HG03457 (cell line): ENCODE measurements at regions not wholly inside any gene's neighbourhood (a gene's known extent, or its start where the extent isn't known, plus 50 kb on each side); places are given as distances from the start of the nearest gene placed in this dataset.
"Not testable (repeated sequence)": the region's sequence is repeated elsewhere in the genome, so short reads cannot be mapped to it uniquely, and the experiment has no call there.

Source experiments
- ATAC-seq: cut with Tn5 transposase; IDR thresholded peaks from one replicate; pipeline ENCODE4 v1.9.1; 2021; ENCODE audit warnings: moderate number of reproducible peaks; ENCODE audit not compliant: unreplicated experiment

DNA sequence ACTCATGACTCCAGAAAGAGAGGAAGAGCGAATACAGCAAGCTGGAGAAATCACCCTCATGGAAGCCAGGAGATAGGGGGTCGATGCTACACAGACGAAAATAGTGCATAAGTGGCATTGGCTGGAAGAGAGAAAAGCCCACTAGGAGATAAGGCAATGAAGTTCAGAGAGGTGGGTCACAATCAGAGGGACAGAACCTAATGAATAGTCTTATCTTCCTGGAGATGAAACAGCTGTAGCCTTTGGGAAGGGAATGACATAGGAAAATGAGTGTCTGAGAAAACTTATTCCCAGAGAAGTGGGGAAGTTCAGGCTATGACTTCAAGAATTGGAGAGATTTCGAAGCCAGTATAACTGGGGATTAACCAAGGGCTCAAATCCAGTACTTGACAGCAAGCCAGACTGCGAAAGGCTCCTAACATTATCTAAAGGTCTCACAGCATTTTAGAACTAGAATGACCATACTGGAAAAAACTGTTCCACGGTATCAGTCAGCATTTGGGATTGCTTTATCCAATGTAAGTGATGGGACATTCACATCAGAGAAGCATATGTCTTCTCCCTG lies 211.1 kb downstream of the ZNF365 start:
- no peak for ATAC-seq

GRCh38 chr10:62587011-62587410 lies 212.8 kb downstream of the ZNF365 start:
- ATAC-seq = no peak

- no peak for ATAC-seq
Observed at GRCh38 chr10:62588116-62588515, 213.9 kb downstream of the ZNF365 start.

- ATAC-seq = no peak
Observed at GRCh38 chr10:62589689-62590088, 214.8 kb upstream of the ADO start.

GRCh38 chr10:62590306-62590705 lies 214.2 kb upstream of the ADO start:
- no peak for ATAC-seq

DNA sequence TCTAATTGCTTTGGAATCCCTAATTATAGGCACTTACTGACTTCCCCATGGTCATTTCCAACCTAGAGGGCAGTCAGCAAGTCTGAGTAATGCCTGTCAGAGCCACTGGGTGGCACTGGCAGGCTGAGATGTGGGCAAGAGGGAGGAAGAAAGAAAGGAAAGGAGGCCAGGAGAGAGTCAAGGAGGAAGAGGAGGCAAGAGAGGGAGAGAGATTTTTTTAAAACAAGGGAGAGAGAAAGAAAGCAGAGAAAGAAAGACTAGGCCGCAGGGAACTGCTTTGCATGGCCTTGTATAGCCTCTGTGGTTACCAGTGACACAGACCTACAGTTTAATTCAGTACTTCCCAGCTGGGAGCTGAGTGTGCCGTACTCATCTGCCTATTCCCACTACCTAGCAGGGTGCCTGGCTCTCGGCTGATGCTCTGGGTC lies 210.4 kb upstream of the ADO start:
- ATAC-seq = no peak

- ATAC-seq = no peak
Observed at GRCh38 chr10:62597226-62597625, 207.3 kb upstream of the ADO start.

- no peak for ATAC-seq
Observed at GRCh38 chr10:62599161-62599560, 205.4 kb upstream of the ADO start.

DNA sequence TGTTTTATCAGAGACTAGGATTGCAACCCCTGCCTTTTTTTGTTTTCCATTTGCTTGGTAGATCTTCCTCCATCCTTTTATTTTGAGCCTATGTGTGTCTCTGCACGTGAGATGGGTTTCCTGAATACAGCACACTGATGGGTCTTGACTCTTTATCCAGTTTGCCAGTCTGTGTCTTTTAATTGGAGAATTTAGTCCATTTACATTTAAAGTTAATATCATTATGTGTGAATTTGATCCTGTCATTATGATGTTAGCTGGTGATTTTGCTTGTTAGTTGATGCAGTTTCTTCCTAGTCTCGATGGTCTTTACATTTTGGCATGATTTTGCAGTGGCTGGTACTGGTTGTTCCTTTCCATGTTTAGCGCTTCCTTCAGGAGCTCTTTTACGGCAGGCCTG lies 198.0 kb upstream of the ADO start:
- not testable (repeated sequence) for ATAC-seq

- ATAC-seq = not testable (repeated sequence)
Observed at GRCh38 chr10:62608189-62608875, 196.2 kb upstream of the ADO start.

DNA sequence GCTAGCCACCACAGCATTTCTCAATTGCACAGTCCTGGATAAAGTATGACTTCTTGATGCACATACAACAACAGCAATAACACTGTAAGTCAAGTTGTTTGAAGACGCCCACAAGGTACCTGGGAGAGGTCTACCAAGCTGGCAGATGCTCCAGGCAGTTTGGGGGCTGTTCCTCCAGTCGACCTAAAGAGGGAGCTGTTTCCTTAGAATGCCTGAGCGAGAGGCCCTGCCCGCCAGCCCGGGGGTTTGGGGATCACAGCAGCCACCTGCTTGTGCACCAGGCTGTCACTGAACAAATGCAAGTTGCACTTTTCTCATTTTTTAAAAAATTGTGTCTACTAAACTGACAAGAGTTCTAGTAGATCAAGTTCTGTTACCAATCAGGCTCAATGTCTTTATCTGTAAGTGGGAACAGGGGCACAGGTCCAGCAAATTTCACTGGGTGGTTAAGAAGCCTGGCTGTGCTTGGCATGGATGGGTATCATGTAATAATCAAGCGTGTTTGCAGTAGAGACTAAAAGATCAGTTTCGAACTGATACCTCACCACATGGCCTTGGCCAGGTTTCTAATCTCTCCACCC lies 193.8 kb upstream of the ADO start:
- peak; percentile 58 for ATAC-seq

- ATAC-seq = no peak
Observed at GRCh38 chr10:62613424-62613823, 191.1 kb upstream of the ADO start.

DNA sequence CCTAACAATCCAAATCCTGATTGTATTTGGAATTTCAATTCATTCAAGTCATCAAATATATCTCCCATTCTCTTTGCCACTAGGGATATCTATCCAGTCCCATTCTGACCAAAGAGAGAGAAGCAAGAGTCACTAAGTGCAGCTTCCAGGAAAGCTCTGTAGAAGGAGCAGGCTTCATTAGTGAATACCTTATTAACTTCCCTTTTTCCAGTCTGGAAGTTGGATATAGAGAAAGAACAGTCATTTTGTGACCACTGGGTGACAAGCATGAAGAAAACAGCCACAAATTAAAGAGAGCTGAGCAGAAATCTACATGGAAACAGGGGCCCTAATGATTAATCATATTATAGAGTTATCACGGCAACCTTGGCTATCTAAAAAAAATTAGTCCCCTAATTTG lies 190.7 kb upstream of the ADO start:
- no peak for ATAC-seq

DNA sequence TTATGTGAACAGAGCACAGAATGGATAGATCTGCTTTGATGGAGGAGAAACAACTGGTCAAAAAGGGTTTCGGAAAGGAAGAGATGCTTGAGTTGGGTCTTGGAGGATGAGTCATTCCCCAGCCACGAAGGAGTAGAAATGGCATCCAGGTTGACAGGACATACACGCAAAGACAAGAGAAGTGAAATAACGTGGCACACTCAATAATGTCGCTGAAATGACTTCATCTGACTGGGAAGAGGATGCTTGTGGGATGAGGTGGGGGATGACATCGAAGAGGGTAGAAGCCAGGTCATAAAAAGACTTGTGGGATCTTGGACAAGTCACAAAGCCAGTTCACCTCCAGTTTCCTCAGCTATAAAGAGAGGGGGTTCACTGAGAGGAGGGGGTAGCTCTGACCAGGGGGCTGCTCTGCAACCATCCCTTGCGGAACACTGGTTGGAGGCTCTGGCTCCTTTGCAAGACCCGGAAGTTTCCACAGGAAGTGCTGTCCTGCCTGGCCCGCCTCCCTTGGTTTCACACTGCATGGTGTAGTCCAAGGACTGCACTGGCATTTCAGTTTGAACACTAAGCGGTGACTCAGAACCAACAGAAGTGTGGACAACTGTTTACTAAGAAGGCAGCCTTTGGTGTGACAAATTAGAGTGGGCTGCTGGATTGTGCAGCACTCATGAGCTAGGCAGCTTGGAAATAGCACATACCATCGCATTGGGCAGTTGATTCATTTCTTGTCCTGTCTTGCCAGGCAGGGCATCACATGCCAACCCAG lies 189.9 kb upstream of the ADO start:
- ATAC-seq = peak; percentile 50

GRCh38 chr10:62616885-62617590 lies 187.5 kb upstream of the ADO start:
- ATAC-seq = no peak

DNA sequence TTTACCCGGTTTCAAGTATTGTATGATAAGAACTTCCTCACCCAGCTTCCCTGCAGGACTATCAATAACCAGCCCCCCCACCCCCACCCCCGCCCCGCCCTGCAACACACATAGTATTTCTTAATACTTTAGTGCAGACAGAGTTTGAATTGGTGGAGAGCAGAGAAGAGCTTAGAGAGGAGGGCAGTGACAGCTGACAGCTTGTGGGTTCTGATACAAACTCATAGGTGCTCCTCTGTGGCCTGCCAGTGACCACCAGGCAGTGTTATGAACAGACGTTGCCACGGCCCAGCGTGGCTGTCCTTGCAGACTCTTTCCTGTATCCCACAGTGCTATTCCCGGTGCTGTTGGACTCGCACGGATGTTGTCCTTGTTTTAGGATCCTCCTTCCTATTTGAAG lies 186.9 kb upstream of the ADO start:
- ATAC-seq = no peak

- no peak for ATAC-seq
Observed at GRCh38 chr10:62618054-62618453, 186.5 kb upstream of the ADO start.

GRCh38 chr10:62618576-62619412 lies 185.7 kb upstream of the ADO start:
- ATAC-seq = no peak

- no peak for ATAC-seq
Observed at GRCh38 chr10:62619413-62619738, 185.1 kb upstream of the ADO start.

DNA sequence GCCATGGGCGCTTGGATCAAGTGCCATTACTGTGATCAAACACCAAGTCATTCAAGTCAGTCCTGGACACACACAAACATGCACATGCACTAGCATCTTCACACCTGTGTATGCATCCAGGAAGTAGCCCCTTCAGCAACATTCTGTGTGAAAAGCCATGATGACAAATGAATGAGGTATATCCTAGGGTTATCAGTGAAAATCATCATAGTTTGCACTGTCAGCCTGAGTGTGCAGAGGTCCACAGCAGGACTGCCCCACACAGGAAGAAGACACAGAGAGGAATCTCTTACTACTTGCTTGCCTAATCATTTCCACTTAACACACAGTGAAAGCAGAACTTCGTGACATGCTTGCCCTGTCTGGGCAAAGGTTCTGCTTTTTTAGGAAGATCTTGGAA lies 184.0 kb upstream of the ADO start:
- no peak for ATAC-seq
